CD14-positive monocyte (primary cell): ENCODE measurements at regions not wholly inside any gene's neighbourhood (a gene's known extent, or its start where the extent isn't known, plus 50 kb on each side); places are given as distances from the start of the nearest gene placed in this dataset.

ENCODE experiments used
- DNase-seq, 3 donors: peaks; one replicate each; pipeline ENCODE4 v3.0.0-alpha.2; 2011 to 2022
- H2AFZ ChIP-seq: 2 replicates; pipeline ENCODE4 v1.6.0; 2012; ENCODE audit warnings: mild to moderate bottlenecking, low read depth, low read length, inconsistent platforms; ENCODE audit not compliant: insufficient read depth, poor library complexity, severe bottlenecking
- H3K27ac ChIP-seq, 2 donors: 1 replicate in 1 of 2; 2 replicates in 1 of 2; pipeline ENCODE4 v1.5.1; 2012 to 2013; ENCODE audit warnings: low read length in 2 of 2, control low read depth in 1 of 2, inconsistent platforms in 1 of 2, low read depth in 1 of 2, mild to moderate bottlenecking in 1 of 2
- H3K27me3 ChIP-seq, 2 donors: one replicate each; pipeline versions ENCODE4 v1.6.0 to v1.6.1; 2011 to 2013; ENCODE audit warnings: low read length in 2 of 2; ENCODE audit not compliant: control insufficient read depth in 2 of 2, insufficient read depth in 2 of 2
- H3K36me3 ChIP-seq, 2 donors: replicated peaks in 1 of 2; 1 replicate in 1 of 2; 2 replicates in 1 of 2; pipeline versions ENCODE4 v1.5.1 to v1.6.1; 2012 to 2013; ENCODE audit warnings: low read length in 2 of 2, control low read depth in 1 of 2, inconsistent platforms in 1 of 2, mild to moderate bottlenecking in 1 of 2; ENCODE audit not compliant: insufficient read depth in 2 of 2, control insufficient read depth in 1 of 2
- H3K4me1 ChIP-seq, 2 donors: 1 replicate in 1 of 2; 2 replicates in 1 of 2; pipeline versions ENCODE4 v1.5.1 to v1.6.1; 2012 to 2013; ENCODE audit warnings: low read length in 2 of 2, control low read depth in 1 of 2, inconsistent platforms in 1 of 2, mild to moderate bottlenecking in 1 of 2, moderate library complexity in 1 of 2; ENCODE audit not compliant: insufficient read depth in 2 of 2, control insufficient read depth in 1 of 2
- H3K4me2 ChIP-seq: replicated peaks from 2 replicates; pipeline ENCODE3; 2012; ENCODE audit warnings: low read length, moderate library complexity, mild to moderate bottlenecking; ENCODE audit not compliant: poor library complexity, severe bottlenecking; ENCODE audit errors: extremely low read depth
- H3K4me3 ChIP-seq, 3 experiments: fragments of 200-600 bp in 1 of 3; sonication (generic) in 1 of 3; replicated peaks in 1 of 3; 1 replicate in 2 of 3; 2 replicates in 1 of 3; pipeline ENCODE4 v1.5.1; 2011 to 2013; ENCODE audit warnings: low read length in 3 of 3, mild to moderate bottlenecking in 3 of 3, control low read depth in 2 of 3, low read depth in 2 of 3, inconsistent platforms in 1 of 3, moderate library complexity in 1 of 3
- H3K79me2 ChIP-seq: 2 replicates; pipeline ENCODE4 v1.6.0; 2012; ENCODE audit warnings: mild to moderate bottlenecking, control low read depth, inconsistent platforms, low read length, moderate library complexity; ENCODE audit not compliant: insufficient read depth
- H3K9ac ChIP-seq: 2 replicates; pipeline ENCODE4 v1.6.0; 2017; ENCODE audit warnings: low read length, mild to moderate bottlenecking; ENCODE audit not compliant: insufficient read depth, poor library complexity, severe bottlenecking
- H3K9me3 ChIP-seq, 2 donors: replicated peaks in 1 of 2; 1 replicate in 1 of 2; 2 replicates in 1 of 2; pipeline versions ENCODE4 v1.5.1 to v1.6.1; 2012 to 2013; ENCODE audit warnings: low read length in 2 of 2, control low read depth in 1 of 2; ENCODE audit not compliant: control insufficient read depth in 1 of 2, insufficient read depth in 1 of 2
- H4K20me1 ChIP-seq: 2 replicates; pipeline ENCODE4 v1.6.0; 2012; ENCODE audit warnings: mild to moderate bottlenecking, low read length, control low read depth, moderate library complexity; ENCODE audit not compliant: insufficient read depth
- H3K27ac Mint-ChIP-seq, 7 donors: one replicate each; pipeline ENCODE4 v1.8.0; 2020; ENCODE audit warnings: mild to moderate bottlenecking in 7 of 7, mixed read lengths in 7 of 7, moderate library complexity in 6 of 7, inconsistent platforms in 2 of 7
- H3K27me3 Mint-ChIP-seq, 3 donors: one replicate each; pipeline ENCODE4 v1.8.0; 2021 to 2022; ENCODE audit warnings: low read depth in 3 of 3, mild to moderate bottlenecking in 3 of 3, mixed read lengths in 3 of 3, moderate library complexity in 3 of 3, inconsistent platforms in 1 of 3
- H3K36me3 Mint-ChIP-seq, 2 donors: one replicate each; pipeline ENCODE4 v1.8.0; 2020; ENCODE audit warnings: mixed read lengths in 2 of 2, inconsistent platforms in 1 of 2, mild to moderate bottlenecking in 1 of 2
- H3K4me1 Mint-ChIP-seq: one replicate; pipeline ENCODE4 v1.8.0; 2020; ENCODE audit warnings: mild to moderate bottlenecking, mixed read lengths
- H3K4me3 Mint-ChIP-seq, 2 donors: one replicate each; pipeline ENCODE4 v1.8.0; 2020; ENCODE audit warnings: mild to moderate bottlenecking in 2 of 2, mixed read lengths in 2 of 2, moderate library complexity in 1 of 2
- H3K9me3 Mint-ChIP-seq, 7 donors: one replicate each; pipeline ENCODE4 v1.8.0; 2020 to 2022; ENCODE audit warnings: mixed read lengths in 7 of 7, mild to moderate bottlenecking in 6 of 7, moderate library complexity in 6 of 7, inconsistent platforms in 2 of 7
- WGBS: methylation state at CpG from one replicate; pipeline ENCODE4 v1.1.5; 2013; ENCODE audit warnings: missing lambda C conversion rate; ENCODE audit not compliant: insufficient coverage; 5-methylcytosine and 5-hydroxymethylcytosine counted together
- intact Hi-C, 2 donors: fragments of 100-400 bp; cut with micrococcal nuclease; formaldehyde crosslinking; loops; one replicate each; pipeline versions ENCODE4 v1.15.0 to v1.15.1; 2023
- TF ChIP-seq, protein P1 (sequence below): fragments of 200-600 bp; IDR thresholded peaks from one replicate; pipeline ENCODE4 v1.8.0; 2022; ENCODE audit warnings: antibody characterized with exemption, mild to moderate bottlenecking

GRCh38 chr18:57242285-57242684 lies 95.4 kb downstream of the BOD1L2 start:
- Histone ChIP-seq H3K27me3 (no peaks in the 10 kb centered on the region), H4K20me1 (no peaks in the 10 kb centered on the region), H3K4me1 (no peaks in the 10 kb centered on the region), H3K9ac (no peak overlapping the region), H3K27ac (no peak overlapping the region), H3K4me2 (no peak overlapping the region), H2AFZ (no peak overlapping the region), H3K79me2 (no peaks in the 10 kb centered on the region), H3K36me3 (no peaks in the 10 kb centered on the region), H3K4me3 (no peak overlapping the region), H3K9me3 (no peaks in the 10 kb centered on the region)
- Mint-ChIP-seq H3K9me3 (peaks cover 0 to 3% (median 0%) of the 10 kb centered on the region in 7 donors), H3K4me3 (no peak overlapping the region), H3K36me3 (no peaks in the 10 kb centered on the region), H3K4me1 (no peaks in the 10 kb centered on the region), H3K27ac (no peak overlapping the region), H3K27me3 (peaks cover 0 to 6% (median 2%) of the 10 kb centered on the region in 3 donors)
- intact Hi-C loops = no loop called here
- TF ChIP-seq, protein P1, sequence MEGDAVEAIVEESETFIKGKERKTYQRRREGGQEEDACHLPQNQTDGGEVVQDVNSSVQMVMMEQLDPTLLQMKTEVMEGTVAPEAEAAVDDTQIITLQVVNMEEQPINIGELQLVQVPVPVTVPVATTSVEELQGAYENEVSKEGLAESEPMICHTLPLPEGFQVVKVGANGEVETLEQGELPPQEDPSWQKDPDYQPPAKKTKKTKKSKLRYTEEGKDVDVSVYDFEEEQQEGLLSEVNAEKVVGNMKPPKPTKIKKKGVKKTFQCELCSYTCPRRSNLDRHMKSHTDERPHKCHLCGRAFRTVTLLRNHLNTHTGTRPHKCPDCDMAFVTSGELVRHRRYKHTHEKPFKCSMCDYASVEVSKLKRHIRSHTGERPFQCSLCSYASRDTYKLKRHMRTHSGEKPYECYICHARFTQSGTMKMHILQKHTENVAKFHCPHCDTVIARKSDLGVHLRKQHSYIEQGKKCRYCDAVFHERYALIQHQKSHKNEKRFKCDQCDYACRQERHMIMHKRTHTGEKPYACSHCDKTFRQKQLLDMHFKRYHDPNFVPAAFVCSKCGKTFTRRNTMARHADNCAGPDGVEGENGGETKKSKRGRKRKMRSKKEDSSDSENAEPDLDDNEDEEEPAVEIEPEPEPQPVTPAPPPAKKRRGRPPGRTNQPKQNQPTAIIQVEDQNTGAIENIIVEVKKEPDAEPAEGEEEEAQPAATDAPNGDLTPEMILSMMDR = no peak
- DNase-seq = no peak
- 100% methylated on average over 1 of the region's 2 CpGs for WGBS

- H3K36me3 Mint-ChIP-seq = no peaks in the 10 kb centered on the region
- 84% methylated on average over 4 of the region's 8 CpGs for WGBS
Observed at GRCh38 chr18:57243624-57244179, 96.8 kb downstream of the BOD1L2 start.

More at GRCh38 chr18:57243624-57244179, 96.8 kb downstream of the BOD1L2 start:
- H3K27me3 ChIP-seq = no peaks in the 10 kb centered on the region
- no peak overlapping the region for H3K4me3 Mint-ChIP-seq
- no peaks in the 10 kb centered on the region for H3K36me3 ChIP-seq
- H3K4me1 Mint-ChIP-seq = peaks cover 8% of the 10 kb centered on the region
- no peak overlapping the region for H3K9ac ChIP-seq
- no peak for DNase-seq
- H3K27ac ChIP-seq = no peak overlapping the region
- H3K9me3 Mint-ChIP-seq = peaks cover 0 to 3% (median 0%) of the 10 kb centered on the region in 7 donors
- no peak overlapping the region for H3K4me2 ChIP-seq
- H3K27ac Mint-ChIP-seq = no peak overlapping the region
- no peak overlapping the region for H3K4me3 ChIP-seq
- no peaks in the 10 kb centered on the region for H4K20me1 ChIP-seq
- H3K79me2 ChIP-seq = no peaks in the 10 kb centered on the region
- peaks cover 0 to 2% of the 10 kb centered on the region in 2 donors for H3K4me1 ChIP-seq
- TF ChIP-seq, protein P1 = no peak
- H2AFZ ChIP-seq = no peak overlapping the region
- H3K9me3 ChIP-seq = no peaks in the 10 kb centered on the region
- intact Hi-C loops = no loop called here
- H3K27me3 Mint-ChIP-seq = peaks cover 0 to 6% (median 2%) of the 10 kb centered on the region in 3 donors
